ENCODE measurements at regions not wholly inside any gene's neighbourhood (a gene's known extent, or its start where the extent isn't known, plus 50 kb on each side); places are given as distances from the start of the nearest gene placed in this dataset.

DNA sequence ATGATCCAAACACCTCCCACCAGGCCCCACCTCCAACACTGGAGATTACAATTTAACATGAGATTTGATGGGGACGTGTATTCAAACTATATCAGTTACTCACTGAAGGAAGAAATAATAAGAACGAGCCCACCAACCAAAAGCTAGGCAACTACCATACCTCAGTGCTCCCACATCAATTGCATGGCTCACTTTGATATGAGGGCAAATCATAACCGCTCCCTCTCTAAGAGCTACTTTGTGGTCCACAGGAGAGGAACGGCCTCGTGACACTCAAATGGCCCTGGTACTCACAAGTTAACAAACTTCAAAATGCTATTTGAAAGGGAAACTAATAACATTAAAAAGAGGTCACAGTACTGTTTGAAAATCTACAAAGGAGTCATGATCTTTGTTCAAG, 170.7 kb upstream of the SLC7A11 start:
- TF ChIP-seq, protein P1, sequence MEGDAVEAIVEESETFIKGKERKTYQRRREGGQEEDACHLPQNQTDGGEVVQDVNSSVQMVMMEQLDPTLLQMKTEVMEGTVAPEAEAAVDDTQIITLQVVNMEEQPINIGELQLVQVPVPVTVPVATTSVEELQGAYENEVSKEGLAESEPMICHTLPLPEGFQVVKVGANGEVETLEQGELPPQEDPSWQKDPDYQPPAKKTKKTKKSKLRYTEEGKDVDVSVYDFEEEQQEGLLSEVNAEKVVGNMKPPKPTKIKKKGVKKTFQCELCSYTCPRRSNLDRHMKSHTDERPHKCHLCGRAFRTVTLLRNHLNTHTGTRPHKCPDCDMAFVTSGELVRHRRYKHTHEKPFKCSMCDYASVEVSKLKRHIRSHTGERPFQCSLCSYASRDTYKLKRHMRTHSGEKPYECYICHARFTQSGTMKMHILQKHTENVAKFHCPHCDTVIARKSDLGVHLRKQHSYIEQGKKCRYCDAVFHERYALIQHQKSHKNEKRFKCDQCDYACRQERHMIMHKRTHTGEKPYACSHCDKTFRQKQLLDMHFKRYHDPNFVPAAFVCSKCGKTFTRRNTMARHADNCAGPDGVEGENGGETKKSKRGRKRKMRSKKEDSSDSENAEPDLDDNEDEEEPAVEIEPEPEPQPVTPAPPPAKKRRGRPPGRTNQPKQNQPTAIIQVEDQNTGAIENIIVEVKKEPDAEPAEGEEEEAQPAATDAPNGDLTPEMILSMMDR (IDR thresholded peaks at IDR 0.05): no peak
- TF ChIP-seq POLR2AphosphoS5 (IDR thresholded peaks at IDR 0.05): no peak
